MG63 (cell line): ENCODE measurements at regions not wholly inside any gene's neighbourhood (a gene's known extent, or its start where the extent isn't known, plus 50 kb on each side); places are given as distances from the start of the nearest gene placed in this dataset.

ENCODE experiments used
- DNase-seq: peaks from one replicate; pipeline ENCODE4 v3.0.0-alpha.2; 2020
- H3K27me3 ChIP-seq: fragments of 250-450 bp; sonication (Bioruptor Pico); 2 replicates; pipeline ENCODE4 v1.5.1; 2020; ENCODE audit warnings: mild to moderate bottlenecking, moderate library complexity
- H3K36me3 ChIP-seq: fragments of 250-450 bp; sonication (Bioruptor Pico); 2 replicates; pipeline ENCODE4 v1.5.1; 2020; ENCODE audit warnings: mild to moderate bottlenecking, moderate library complexity
- H3K4me3 ChIP-seq: fragments of 250-450 bp; sonication (Bioruptor Pico); 2 replicates; pipeline ENCODE4 v1.5.1; 2020; ENCODE audit warnings: mild to moderate bottlenecking, moderate library complexity
- H3K9me3 ChIP-seq: fragments of 250-450 bp; sonication (Bioruptor Pico); 2 replicates; pipeline ENCODE4 v1.5.1; 2020; ENCODE audit warnings: mild to moderate bottlenecking, moderate library complexity

DNA sequence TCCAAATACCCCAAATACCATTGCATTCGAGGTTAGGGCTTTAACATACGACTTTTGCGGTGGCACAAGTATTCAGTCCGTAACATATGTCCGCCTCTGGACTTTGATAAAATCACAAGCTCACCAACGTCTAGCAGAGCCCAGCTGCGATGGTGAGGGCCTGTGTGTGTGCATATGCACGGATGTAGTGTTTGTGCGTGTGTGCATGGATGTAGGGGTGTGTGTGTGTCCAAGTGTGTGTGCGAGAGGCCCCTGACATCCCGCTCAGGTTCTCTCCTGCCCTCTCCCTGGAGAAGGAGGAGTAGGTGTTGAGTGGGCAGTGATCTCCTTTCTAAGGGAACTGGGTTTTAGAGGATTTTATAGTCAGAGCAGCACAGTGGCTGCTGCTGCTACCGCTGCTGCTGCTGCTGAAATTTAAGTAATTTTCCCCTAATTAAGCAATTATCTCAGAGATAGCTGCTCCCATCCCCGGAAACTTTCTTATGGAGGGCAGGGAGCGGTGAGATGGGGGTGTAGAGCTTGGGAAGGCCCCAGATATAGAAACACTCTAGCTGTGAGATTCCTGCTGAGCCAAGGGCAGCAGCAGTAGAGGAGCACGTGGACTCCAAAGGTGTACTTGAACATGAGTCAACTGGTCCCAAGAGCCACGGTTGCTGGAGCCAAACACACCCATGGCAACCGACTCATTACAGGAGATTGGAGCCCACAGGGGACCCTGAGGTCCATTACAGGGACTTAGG is 121.7 kb upstream of the SDK2 start:
- DNase-seq, result no peak
- H3K9me3 ChIP-seq, result no peaks in the 10 kb centered on the region
- H3K36me3 ChIP-seq, result no peaks in the 10 kb centered on the region
- no peak overlapping the region for H3K4me3 ChIP-seq
- H3K27me3 ChIP-seq, result no peaks in the 10 kb centered on the region; the same call in 1 of the 2 replicates

DNA sequence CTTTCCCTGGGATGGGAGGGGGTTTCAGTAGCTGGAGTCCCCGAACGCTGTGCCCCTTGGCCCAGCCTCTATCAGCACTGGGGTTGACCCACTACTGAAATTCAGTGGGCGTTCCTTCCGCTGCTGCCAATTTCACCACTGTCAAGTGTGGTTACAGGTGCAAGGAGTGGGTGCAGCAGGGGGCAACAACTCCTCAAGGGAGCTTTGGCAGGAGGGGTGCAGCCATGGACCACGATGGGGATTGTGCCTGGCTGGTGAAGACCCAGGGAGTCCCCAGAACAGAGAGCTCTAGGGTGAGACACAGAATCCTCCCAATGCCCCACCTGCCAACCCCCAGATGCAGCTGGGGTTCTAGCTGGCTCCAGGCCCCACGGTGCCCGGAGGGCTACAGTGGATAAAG is 123.5 kb upstream of the SDK2 start:
- H3K9me3 ChIP-seq, result no peaks in the 10 kb centered on the region
- H3K4me3 ChIP-seq, result no peak overlapping the region
- H3K27me3 ChIP-seq, result no peaks in the 10 kb centered on the region; the same call in 1 of the 2 replicates
- no peak for DNase-seq
- H3K36me3 ChIP-seq, result no peaks in the 10 kb centered on the region

GRCh38 chr17:73768691-73769090 is 124.4 kb upstream of the SDK2 start:
- Histone ChIP-seq H3K36me3 (no peaks in the 10 kb centered on the region), H3K4me3 (no peak overlapping the region), H3K27me3 (no peaks in the 10 kb centered on the region; the same call in 1 of the 2 replicates), H3K9me3 (no peaks in the 10 kb centered on the region)
- DNase-seq, result no peak

GRCh38 chr17:73769479-73769878 is 125.2 kb upstream of the SDK2 start:
- no peak for DNase-seq

GRCh38 chr17:73770115-73770848 is 126.0 kb upstream of the SDK2 start:
- Histone ChIP-seq H3K27me3 (peaks cover under 1% of the 10 kb centered on the region), H3K4me3 (no peak overlapping the region), H3K36me3 (no peaks in the 10 kb centered on the region), H3K9me3 (no peaks in the 10 kb centered on the region)
- peak; percentile 84 for DNase-seq

More at GRCh38 chr17:73769479-73769878, 125.2 kb upstream of the SDK2 start:
- no peaks in the 10 kb centered on the region for H3K36me3 ChIP-seq
- H3K4me3 ChIP-seq, result no peak overlapping the region
- H3K27me3 ChIP-seq, result no peaks in the 10 kb centered on the region; the same call in 1 of the 2 replicates
- H3K9me3 ChIP-seq, result no peaks in the 10 kb centered on the region

DNA sequence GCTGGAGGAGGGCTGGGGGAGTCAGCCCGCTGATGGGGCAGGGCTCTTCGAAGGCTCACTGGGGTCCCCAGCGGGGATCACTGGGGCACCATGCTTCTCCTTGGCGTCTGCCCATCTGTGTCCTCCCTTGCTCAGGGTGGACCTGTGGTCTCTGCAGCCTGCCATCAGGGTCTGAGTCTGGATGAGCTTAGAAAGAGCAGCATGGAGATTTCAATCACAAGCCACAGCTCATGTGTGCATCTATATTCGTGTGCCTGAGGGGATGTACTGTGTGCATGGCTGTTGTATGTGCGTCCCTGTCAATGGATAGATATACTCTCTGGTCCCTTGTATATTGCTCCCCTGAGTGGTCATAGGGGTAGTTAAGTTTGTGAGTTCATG is 126.6 kb upstream of the SDK2 start:
- Histone ChIP-seq H3K36me3 (no peaks in the 10 kb centered on the region), H3K27me3 (peaks cover 4% of the 10 kb centered on the region), H3K4me3 (no peak overlapping the region), H3K9me3 (no peaks in the 10 kb centered on the region)
- DNase-seq, result no peak

DNA sequence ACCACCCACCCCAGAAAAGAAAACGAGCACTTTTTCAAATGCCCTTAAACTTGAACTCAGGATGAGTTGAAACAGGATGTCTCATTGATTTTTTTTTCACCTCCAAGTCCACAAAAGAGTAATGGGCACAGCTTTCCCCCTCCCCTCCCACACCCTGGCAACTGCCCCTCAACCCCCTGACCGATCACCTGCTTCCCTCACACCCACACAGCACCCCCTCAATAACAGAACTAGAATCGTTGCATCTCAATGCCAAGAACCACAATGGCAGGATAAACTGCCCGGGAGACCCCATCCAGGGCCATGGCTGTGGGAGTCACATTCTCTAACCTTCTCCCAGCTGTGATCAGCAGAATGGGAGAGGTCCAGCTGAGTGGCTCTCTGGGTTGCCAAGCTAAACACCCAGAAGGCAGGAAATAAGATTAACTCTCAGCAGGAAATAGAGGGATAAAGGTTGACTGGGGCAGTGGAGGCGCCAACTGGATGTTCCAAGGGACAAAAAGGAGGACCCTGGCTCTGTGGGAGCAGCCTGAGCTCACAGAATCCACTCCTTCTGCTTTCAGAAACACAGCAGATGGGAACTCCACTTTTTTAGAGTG is 128.0 kb upstream of the SDK2 start:
- DNase-seq, result peak; percentile 64
- Histone ChIP-seq H3K9me3 (no peaks in the 10 kb centered on the region), H3K36me3 (no peaks in the 10 kb centered on the region), H3K4me3 (no peak overlapping the region), H3K27me3 (peaks cover 4% of the 10 kb centered on the region)

DNA sequence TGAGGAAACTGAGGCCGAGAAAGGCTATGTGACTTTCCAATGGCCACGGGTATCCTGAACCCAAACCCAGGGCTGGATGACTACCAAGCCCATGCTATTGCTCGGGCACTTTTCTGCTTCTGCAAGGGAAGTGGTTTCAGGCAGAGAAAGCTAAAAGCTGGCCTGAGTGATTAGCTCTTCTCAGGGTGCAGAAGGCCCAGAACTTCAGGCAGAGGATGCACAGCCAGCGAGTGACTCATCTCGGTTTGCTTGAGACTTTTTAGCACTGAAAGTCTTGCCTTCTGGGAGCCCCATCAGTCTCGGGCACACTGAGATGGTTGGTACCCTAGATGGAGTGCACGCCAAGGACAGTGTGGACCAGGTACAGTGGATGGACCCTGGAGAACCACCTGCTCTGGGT is 129.5 kb upstream of the SDK2 start:
- DNase-seq, result peak; percentile 77
- no peaks in the 10 kb centered on the region for H3K36me3 ChIP-seq
- H3K9me3 ChIP-seq, result no peaks in the 10 kb centered on the region
- H3K27me3 ChIP-seq, result peaks cover 4% of the 10 kb centered on the region; the same call in 1 of the 2 replicates
- H3K4me3 ChIP-seq, result no peak overlapping the region

DNA sequence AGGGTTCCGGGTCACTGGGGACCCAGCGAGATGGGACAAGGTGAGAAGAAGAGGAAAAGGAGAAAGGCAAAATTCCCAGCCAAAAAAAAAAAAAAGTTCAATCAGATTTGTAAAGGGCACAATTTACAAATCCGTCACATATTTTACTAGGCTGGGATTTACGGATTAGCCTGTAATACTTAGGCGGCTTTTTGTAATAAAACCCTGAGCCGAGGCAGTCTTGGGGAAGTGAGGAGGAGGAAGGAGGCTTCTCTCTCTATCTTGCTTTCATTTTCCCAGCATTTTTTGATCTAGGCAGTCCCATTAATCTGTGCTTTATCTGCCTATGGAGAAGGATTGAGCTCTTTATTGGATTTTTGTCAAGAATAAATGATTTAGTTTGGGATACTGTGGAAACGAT is 130.6 kb upstream of the SDK2 start:
- DNase-seq, result no peak
- Histone ChIP-seq H3K27me3 (peaks cover 6% of the 10 kb centered on the region; the same call in 1 of the 2 replicates), H3K4me3 (no peak overlapping the region), H3K9me3 (no peaks in the 10 kb centered on the region), H3K36me3 (no peaks in the 10 kb centered on the region)

GRCh38 chr17:73776351-73777130 is 132.3 kb upstream of the SDK2 start:
- H3K4me3 ChIP-seq, result no peak overlapping the region
- peaks cover 9% of the 10 kb centered on the region for H3K27me3 ChIP-seq
- DNase-seq, result no peak
- no peaks in the 10 kb centered on the region for H3K9me3 ChIP-seq
- no peaks in the 10 kb centered on the region for H3K36me3 ChIP-seq

- no peak overlapping the region for H3K4me3 ChIP-seq
- no peak for DNase-seq
Observed at GRCh38 chr17:73777131-73777449, 132.8 kb upstream of the SDK2 start.

GRCh38 chr17:73782231-73782630 is 138.0 kb upstream of the SDK2 start:
- Histone ChIP-seq H3K36me3 (no peaks in the 10 kb centered on the region), H3K9me3 (no peaks in the 10 kb centered on the region), H3K27me3 (peaks cover 32% of the 10 kb centered on the region), H3K4me3 (no peak overlapping the region)
- DNase-seq, result no peak

More at GRCh38 chr17:73777131-73777449, 132.8 kb upstream of the SDK2 start:
- Histone ChIP-seq H3K36me3 (no peaks in the 10 kb centered on the region), H3K27me3 (peaks cover 14% of the 10 kb centered on the region), H3K9me3 (no peaks in the 10 kb centered on the region)

DNA sequence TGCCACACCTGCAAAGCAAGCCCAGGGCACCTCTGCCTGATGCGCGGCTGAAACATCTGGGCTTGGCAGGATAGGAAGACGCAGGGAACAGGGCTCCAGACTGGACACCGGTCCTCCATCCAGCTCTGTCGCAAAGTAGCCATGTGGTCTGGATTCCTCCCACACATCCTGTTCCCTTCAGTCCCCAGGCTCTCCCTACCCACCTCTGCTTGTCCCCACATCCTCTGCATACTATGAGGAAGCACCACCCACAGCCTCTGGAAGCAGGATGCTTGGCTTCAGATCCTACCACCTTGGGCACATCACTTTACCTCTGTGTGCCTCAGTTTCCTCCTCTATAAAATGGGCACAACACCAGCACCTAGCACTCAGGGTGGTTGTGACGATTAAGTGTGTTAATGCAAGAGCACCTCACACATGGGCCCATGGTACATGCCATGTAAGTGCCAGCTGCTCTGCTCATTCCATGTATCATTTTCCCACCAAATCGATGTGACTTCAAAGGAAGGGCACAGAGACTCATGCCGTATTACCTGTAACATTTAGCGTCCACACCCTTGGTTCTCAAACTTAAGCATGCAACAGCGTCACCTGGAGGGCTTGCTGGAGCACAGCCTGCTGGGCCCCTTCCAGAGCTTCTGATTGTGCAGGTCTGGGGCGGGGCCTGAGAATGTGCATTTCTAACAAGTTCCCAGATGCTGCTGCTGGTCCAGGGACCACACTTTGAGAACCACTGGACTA is 138.6 kb upstream of the SDK2 start:
- Histone ChIP-seq H3K4me3 (no peak overlapping the region), H3K36me3 (no peaks in the 10 kb centered on the region), H3K27me3 (peaks cover 36% of the 10 kb centered on the region), H3K9me3 (no peaks in the 10 kb centered on the region)
- DNase-seq, result no peak

DNA sequence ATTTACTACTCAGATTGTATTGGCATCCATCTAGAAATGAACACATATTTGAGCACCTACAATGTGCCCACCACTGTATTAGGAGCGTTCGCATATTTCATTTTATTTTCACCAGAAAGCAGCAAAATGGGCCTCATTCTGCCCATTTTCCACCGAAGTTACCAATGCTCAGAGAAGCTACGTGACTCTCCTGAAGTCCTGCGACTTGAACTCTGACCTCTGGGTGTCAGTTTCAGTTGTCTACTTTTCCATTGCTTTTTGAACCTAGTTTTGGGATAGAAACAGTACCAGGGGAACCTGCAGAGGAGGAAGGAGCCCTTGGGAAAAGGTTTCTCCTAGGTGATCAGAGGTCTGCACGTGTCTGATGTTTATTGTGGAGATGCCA is 139.1 kb upstream of the SDK2 start:
- Histone ChIP-seq H3K36me3 (no peaks in the 10 kb centered on the region), H3K9me3 (no peaks in the 10 kb centered on the region), H3K4me3 (no peak overlapping the region), H3K27me3 (peaks cover 41% of the 10 kb centered on the region)
- no peak for DNase-seq

DNA sequence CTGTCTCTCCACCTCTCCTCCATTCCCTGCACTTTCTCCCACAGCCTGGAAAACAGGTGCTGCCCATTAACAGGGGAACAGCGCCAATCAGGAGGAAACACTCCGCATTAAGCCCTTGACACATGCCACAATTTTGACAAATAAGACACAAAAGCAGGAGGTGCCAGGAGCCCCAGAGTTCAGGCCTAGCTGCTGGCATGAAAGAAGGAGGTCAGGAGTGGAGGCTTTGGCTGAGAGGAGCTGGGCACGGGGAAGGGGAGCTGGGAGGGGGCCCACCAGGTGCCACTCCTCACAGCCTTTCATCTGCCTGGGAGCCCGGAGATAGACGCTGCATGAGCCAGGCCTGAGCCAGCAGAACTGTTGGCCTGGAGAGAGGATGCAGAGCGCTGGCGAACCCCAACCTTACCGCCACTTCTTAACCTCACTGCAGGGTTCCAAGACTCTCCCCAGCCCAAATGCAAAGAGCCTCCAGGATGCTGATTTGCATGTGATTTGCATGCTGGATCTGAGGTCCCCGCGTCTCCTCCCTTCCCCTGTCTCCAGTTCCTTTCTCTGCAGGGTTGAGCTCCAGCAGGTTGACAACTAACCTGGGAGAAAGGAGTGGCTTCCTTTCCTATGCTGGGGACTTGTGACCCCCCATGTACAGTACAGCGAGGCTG is 139.8 kb upstream of the SDK2 start:
- no peaks in the 10 kb centered on the region for H3K36me3 ChIP-seq
- no peak overlapping the region for H3K4me3 ChIP-seq
- no peak for DNase-seq
- H3K9me3 ChIP-seq, result no peaks in the 10 kb centered on the region
- H3K27me3 ChIP-seq, result peaks cover 43% of the 10 kb centered on the region

- no peaks in the 10 kb centered on the region for H3K36me3 ChIP-seq
- H3K27me3 ChIP-seq, result peaks cover 51% of the 10 kb centered on the region
- no peak for DNase-seq
- no peaks in the 10 kb centered on the region for H3K9me3 ChIP-seq
- H3K4me3 ChIP-seq, result no peak overlapping the region
Observed at GRCh38 chr17:73785496-73785895, 141.3 kb upstream of the SDK2 start.
